Left lung (tissue), 4 donors: ENCODE measurements at regions not wholly inside any gene's neighbourhood (a gene's known extent, or its start where the extent isn't known, plus 50 kb on each side); places are given as distances from the start of the nearest gene placed in this dataset.

ENCODE experiments used
- ATAC-seq: fragments of 200-7000 bp; cut with Tn5 transposase; one replicate; pipeline ENCODE4 v1.9.1; 2020; ENCODE audit warnings: moderate library complexity
- DNase-seq, 4 donors: peaks; one replicate each; pipeline ENCODE4 v3.0.0-alpha.2; 2013 to 2020
- H3K27ac ChIP-seq, 2 donors: fragments of 200-600 bp; sonication (generic) in 1 of 2; one replicate each; pipeline versions ENCODE4 v1.5.0 to v1.8.0; 2020 to 2021
- H3K27me3 ChIP-seq, 2 donors: fragments of 200-600 bp; sonication (generic) in 1 of 2; one replicate each; pipeline versions ENCODE4 v1.5.0 to v1.8.0; 2020 to 2021
- H3K36me3 ChIP-seq, 2 donors: fragments of 200-600 bp; sonication (generic) in 1 of 2; one replicate each; pipeline versions ENCODE4 v1.5.0 to v1.8.0; 2020 to 2021
- H3K4me1 ChIP-seq, 2 donors: fragments of 200-600 bp; one replicate each; pipeline ENCODE4 v1.8.0; 2021
- H3K4me3 ChIP-seq, 2 donors: fragments of 200-600 bp; sonication (generic) in 1 of 2; one replicate each; pipeline versions ENCODE4 v1.5.0 to v1.8.0; 2020 to 2021; ENCODE audit warnings: mild to moderate bottlenecking in 1 of 2
- H3K9me3 ChIP-seq, 2 donors: fragments of 200-600 bp; sonication (generic) in 1 of 2; one replicate each; pipeline versions ENCODE4 v1.5.0 to v1.8.0; 2020 to 2021
- CTCF ChIP-seq, 2 donors: fragments of 200-600 bp; sonication (generic) in 1 of 2; IDR thresholded peaks; one replicate each; pipeline versions ENCODE4 v1.5.0 to v1.8.0; 2021; ENCODE audit warnings: antibody characterized with exemption in 2 of 2
- intact Hi-C, 2 donors: fragments of 100-400 bp; cut with DNase I; formaldehyde crosslinking; loops; one replicate each; pipeline versions ENCODE4 v1.11.2 to v1.14.2; 2022
- donor health status: DM: no; HTN: yes; CAD: no.
- donor health status: DM: no; HTN: no; CAD: no.

- TF ChIP-seq CTCF (IDR thresholded peaks at IDR 0.05), result no peak
Observed at GRCh38 chr10:77715088-77715487, 77.5 kb upstream of the KCNMA1 start.

GRCh38 chr10:77713521-77714280, 76.1 kb upstream of the KCNMA1 start:
- H3K27me3 ChIP-seq, result peaks cover 0 to 57% of the 10 kb centered on the region in 2 donors
- H3K4me3 ChIP-seq, result no peak overlapping the region

More at GRCh38 chr10:77715088-77715487, 77.5 kb upstream of the KCNMA1 start:
- no peak for DNase-seq
- intact Hi-C loops, result no loop called here
- peaks cover 0 to 46% of the 10 kb centered on the region in 2 donors for H3K27me3 ChIP-seq
- H3K27ac ChIP-seq, result no peak overlapping the region
- H3K4me1 ChIP-seq, result peaks cover 0 to 9% of the 10 kb centered on the region in 2 donors
- no peaks in the 10 kb centered on the region for H3K36me3 ChIP-seq
- no peak for ATAC-seq
- H3K9me3 ChIP-seq, result no peaks in the 10 kb centered on the region
- no peak overlapping the region for H3K4me3 ChIP-seq

GRCh38 chr10:77712207-77712606, 74.6 kb upstream of the KCNMA1 start:
- ATAC-seq (no peak), DNase-seq (no peak)
- no peaks in the 10 kb centered on the region for H3K9me3 ChIP-seq
- intact Hi-C loops, result no loop called here
- H3K27me3 ChIP-seq, result peaks cover 0 to 57% of the 10 kb centered on the region in 2 donors
- no peaks in the 10 kb centered on the region for H3K36me3 ChIP-seq
- no peak overlapping the region for H3K4me3 ChIP-seq
- peaks cover 0 to 9% of the 10 kb centered on the region in 2 donors for H3K4me1 ChIP-seq
- no peak overlapping the region for H3K27ac ChIP-seq
- TF ChIP-seq CTCF (IDR thresholded peaks at IDR 0.05), result no peak

More at GRCh38 chr10:77713521-77714280, 76.1 kb upstream of the KCNMA1 start:
- Histone ChIP-seq H3K9me3 (no peaks in the 10 kb centered on the region), H3K4me1 (peaks cover 0 to 9% of the 10 kb centered on the region in 2 donors), H3K36me3 (no peaks in the 10 kb centered on the region), H3K27ac (no peak overlapping the region)
- intact Hi-C loops, result no loop called here
- DNase-seq, result no peak
- TF ChIP-seq CTCF (IDR thresholded peaks at IDR 0.05), result no peak
- ATAC-seq, result no peak

- DNase-seq (no peak), ATAC-seq (no peak)
- peaks cover 0 to 57% of the 10 kb centered on the region in 2 donors for H3K27me3 ChIP-seq
- H3K36me3 ChIP-seq, result no peaks in the 10 kb centered on the region
- no peak overlapping the region for H3K4me3 ChIP-seq
- intact Hi-C loops, result no loop called here
- TF ChIP-seq CTCF (IDR thresholded peaks at IDR 0.05), result peak in 1 of 2 donors; percentile 44
- no peak overlapping the region for H3K27ac ChIP-seq
- H3K4me1 ChIP-seq, result peaks cover 0 to 9% of the 10 kb centered on the region in 2 donors
- no peaks in the 10 kb centered on the region for H3K9me3 ChIP-seq
Observed at GRCh38 chr10:77711683-77712049, 74.1 kb upstream of the KCNMA1 start.

- Histone ChIP-seq H3K4me1 (peaks cover 0 to 9% of the 10 kb centered on the region in 2 donors), H3K27ac (no peak overlapping the region), H3K36me3 (no peaks in the 10 kb centered on the region), H3K9me3 (no peaks in the 10 kb centered on the region), H3K27me3 (peaks cover 0 to 57% of the 10 kb centered on the region in 2 donors), H3K4me3 (peak overlapping the region; percentile 12 to 26)
- DNase-seq, result peak; percentile 56 to 96 (median 71)
- TF ChIP-seq CTCF (IDR thresholded peaks at IDR 0.05), result peak; percentile 94 to 99
- intact Hi-C loops, result no loop called here
- ATAC-seq, result peak; percentile 100
Observed at GRCh38 chr10:77710759-77711682, 73.4 kb upstream of the KCNMA1 start.
